ENCODE measurements at regions not wholly inside any gene's neighbourhood (a gene's known extent, or its start where the extent isn't known, plus 50 kb on each side); places are given as distances from the start of the nearest gene placed in this dataset.

DNA sequence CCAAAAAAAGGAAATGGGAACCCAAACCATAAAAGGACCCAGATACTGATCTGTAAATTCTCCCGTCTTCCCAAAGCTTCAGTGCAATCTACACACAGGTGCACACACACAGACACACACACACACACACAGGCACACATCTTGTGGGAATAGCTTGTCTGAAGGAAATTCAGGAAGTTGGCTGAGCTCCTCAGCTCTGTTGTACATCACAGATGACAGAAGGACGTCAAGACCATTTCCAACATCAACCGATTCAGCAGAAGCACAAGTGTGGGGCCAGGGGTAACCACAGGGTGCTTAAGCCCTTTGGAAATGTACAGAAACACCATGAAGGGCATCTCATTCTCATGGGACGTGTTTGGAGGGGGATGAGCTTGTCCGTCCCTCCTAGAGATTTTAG is 498.1 kb upstream of the PSMD7 start:
- DNase-seq: no peak

GRCh38 chr16:73797115-73797514 is 499.5 kb upstream of the PSMD7 start:
- no peak for DNase-seq

- DNase-seq: no peak
These were observed 500.4 kb upstream of the PSMD7 start for GRCh38 chr16:73796241-73796640.

DNA sequence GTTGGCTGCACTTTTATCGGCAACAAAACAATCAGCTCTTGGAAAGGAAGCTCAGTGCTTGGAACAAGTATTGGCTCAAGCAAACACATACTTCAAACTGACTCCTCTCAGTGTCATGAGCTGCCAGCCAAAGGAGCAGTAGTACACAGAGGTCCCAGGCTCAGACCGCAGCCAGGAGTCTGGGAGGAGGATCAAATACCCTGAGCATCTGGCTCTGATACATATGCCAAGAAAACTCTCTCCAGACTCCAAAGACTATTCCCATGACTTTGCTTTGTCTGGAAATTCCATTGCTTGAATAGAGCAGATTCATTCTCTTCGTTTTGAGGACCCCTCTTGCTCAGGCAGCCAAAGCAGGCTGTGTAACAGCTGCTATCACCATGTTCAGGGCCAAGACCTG is 501.6 kb upstream of the PSMD7 start:
- no peak for DNase-seq

DNA sequence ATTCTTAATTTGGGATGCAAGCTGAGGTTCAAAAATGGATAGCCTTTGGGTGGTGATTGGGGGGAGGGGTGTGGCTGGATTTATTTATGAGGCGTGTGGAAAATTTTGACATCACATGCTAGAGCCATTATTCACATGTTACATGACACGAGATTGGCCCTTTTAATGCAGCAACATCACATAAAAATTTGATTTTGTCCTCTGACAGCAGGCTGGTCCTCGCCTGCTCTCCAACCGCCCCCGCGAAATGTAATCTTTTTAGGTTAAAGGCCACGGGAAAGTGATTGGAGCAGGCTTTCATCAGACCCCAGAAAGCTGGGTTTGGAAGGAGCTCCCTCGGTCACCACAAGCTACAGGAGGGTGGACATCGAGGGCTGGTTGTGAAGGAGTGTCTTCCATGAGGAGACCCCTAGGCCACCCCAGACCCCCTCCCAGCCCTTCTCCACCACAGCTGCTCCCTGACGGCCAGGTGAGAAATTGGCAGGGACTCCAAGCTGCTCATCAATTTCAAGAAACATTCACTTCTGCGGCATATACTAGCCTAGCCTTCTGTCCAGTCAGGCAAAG is 502.7 kb upstream of the PSMD7 start:
- no peak for DNase-seq

DNA sequence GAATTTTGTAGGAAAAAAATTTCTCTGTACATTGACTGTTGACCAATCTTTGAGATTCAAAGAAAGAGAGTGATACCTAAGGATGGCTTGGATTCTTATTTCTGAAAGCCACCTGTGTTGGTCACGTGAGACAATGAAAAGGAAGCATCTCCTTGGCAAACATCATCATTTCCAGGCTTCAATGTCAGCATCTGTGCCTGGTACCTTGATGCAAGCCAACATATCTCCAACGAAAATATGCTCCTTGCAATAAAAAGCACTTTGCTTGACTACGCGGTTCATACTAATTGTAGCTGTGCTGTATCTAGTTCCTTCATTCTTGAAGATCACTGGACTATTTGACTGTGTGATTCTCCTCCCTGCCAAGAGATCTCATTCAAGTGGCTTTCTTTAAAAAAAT is 503.4 kb upstream of the PSMD7 start:
- DNase-seq: no peak

DNA sequence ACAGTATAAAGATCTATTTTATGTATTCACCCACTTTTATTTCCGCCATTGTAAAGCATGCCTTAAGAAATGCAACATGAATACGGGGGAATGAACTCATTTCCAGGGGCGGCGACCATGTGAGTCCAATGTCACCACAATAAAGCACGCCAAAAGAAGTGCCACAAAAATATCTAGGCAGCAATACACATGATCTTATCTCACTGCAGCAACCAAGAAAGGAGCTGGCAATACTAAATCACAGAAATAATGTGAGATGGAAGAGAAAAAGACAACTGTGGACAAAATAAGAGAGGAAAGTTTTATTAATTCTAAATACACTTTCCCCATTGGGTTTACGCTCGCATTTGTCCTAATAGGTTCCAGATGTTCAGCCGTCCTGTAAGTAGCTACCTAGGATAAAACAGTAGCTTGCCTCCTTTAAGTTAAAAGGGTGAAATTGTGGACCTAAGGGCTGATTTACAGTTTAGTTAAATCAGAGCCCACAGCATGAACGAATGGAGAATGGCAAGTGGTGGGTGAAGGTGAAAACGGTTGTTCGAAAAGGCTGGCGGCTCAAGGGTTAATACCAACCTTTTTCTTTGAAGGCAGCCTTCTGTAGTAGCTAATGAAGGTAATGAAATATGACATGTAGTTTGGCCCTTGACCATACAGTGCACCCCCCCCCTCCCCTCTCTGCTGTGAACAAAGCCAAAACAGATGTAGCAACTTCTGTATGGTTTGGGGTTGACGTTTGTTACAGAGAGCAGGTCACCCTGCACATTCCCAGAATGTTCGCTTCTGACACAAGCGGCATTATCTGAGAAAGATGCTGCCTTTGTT is 504.2 kb upstream of the PSMD7 start:
- no peak for DNase-seq

DNA sequence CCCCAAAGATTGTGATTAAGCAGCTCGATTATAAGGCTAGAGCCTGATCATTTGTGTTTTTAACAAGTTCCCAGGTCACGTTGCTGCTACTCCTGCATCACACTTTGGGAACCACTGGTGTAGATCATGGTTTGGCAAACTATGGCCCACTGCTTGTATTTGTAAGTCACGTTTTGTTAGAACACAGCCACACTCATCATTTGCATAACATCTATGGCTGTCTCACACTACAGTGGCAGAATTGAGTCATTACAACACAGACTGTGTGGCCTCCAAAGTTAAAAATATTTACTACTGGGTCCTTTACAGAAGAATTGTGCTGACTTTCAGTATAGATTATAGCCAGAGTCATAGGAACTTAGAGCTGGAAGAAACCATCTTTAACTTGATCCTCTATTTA is 515.3 kb upstream of the PSMD7 start:
- no peak for DNase-seq

DNA sequence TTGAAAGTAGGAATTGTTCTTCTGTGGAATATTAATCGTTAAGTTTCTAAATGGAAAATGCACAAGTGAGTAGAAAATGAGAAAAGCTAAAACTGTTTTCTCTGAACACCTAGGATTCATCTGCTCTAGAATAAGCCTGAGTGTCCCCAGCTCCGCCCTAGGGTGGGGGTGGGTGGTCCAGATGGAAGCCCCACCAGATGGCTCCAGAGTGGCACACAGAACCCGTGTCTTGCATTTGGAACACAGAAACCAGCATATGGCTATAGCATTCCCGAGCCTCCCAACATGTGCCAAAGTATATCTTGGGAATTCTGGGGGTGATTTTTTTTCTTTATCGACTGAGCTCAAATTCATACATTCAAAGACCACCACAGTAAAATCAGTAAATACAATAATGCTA is 517.7 kb upstream of the PSMD7 start:
- DNase-seq: no peak

DNA sequence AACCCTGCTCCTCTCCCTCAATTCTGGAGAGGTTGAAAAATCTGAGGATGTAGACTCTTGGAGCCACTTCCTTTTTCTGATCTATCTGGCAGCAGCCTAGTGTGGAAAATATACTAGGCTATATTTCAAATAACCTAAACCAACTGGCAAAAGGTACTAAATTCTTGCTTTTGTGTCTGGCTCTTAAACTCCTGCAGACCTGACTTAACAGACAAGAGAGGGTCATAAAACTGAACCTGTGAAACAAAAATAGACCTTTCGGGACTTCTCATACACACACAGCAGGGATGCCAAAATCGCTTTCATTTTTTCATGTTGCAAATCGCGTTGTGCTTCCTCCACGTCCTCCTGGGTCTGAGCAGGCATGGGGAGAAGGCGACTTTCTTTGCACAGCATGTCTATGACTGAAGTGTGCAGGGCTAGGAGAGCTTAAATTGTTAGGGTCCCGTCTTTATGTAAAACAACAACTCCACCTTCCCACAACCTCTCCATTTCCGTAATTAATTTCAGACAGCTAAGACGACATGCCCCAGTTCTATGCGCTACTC is 520.7 kb upstream of the PSMD7 start:
- no peak for DNase-seq

GRCh38 chr16:73771196-73772064 is 525.2 kb upstream of the PSMD7 start:
- DNase-seq: no peak

DNA sequence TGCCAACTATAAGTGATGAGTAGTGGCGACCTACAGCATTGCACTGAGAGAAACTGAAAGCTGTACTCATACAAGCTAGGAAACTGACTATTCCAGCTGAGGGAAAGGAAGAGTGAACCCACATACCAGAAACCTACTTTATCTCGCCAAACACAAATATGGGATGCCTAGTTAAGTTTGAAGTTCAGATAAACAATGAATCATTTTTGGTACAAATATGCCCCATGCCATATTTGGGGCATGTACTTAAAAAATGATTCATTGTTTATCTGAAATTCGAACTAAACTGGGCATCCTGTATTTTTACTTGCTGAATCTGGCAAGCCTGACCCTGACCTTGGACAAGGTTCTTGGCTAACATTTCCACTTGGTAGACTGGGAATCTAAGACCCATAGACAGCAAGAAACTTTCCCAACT is 527.8 kb upstream of the PSMD7 start:
- no peak for DNase-seq

GRCh38 chr16:73764321-73764720 is 532.3 kb upstream of the PSMD7 start:
- no peak for DNase-seq

- DNase-seq: no peak
These were observed 540.1 kb upstream of the PSMD7 start for GRCh38 chr16:73756289-73757178.

DNA sequence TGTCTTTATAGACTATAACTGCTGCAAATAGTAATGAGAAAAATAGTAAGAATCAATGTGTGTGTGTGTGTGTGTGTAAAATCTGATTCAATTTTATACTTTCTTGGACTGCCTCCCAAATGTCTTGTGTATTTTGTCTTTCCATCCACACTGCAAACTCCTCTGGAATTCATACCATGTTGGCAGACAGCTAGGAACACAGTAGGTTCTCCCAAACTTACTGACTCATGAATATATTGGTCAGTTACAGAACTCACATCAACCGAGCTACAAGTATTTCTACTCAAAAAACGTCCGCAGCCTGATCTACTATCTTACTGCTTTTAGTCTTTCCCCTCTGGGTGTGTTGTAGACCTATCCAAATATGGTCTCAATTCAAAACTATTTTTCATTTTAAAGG is 542.7 kb upstream of the PSMD7 start:
- no peak for DNase-seq

DNA sequence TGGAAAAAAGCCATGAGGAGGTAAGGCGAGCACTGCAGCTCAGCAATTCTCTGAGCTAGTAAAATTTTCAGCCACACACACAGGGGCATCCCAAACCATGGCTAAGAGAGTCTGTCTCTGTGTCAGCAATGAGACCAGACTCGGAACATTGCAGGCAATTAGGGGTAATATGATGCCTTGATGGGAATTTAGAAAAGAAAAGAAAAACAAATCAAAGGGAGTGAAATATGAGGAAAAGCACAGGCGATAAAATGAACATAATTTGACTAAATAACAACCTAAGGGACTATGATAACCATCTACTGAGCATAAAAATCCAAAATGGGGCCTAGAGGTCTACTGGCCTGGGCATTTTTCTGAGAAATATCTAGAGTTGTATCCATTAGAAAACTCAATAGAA is 546.0 kb upstream of the PSMD7 start:
- no peak for DNase-seq

DNA sequence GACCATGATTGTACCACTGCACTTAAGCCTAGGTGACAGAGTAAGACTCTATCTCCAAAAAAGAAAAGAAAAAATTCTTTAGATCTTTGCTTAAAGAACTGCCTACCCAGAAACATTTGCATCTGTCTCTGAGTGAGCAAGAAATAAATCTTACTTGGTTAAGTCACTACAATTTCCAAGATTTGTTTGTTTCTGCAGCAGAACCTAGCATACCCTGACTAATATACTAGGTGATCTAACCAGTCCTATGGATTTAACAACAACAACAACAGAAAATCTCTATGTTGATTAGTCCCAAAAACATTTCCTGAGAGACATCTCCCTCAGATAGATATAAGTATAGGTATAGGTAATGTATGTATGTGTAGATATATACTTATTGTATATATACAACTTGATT is 549.3 kb upstream of the PSMD7 start:
- DNase-seq: no peak

- DNase-seq: no peak
These were observed 550.1 kb upstream of the PSMD7 start for GRCh38 chr16:73746554-73746953.

DNA sequence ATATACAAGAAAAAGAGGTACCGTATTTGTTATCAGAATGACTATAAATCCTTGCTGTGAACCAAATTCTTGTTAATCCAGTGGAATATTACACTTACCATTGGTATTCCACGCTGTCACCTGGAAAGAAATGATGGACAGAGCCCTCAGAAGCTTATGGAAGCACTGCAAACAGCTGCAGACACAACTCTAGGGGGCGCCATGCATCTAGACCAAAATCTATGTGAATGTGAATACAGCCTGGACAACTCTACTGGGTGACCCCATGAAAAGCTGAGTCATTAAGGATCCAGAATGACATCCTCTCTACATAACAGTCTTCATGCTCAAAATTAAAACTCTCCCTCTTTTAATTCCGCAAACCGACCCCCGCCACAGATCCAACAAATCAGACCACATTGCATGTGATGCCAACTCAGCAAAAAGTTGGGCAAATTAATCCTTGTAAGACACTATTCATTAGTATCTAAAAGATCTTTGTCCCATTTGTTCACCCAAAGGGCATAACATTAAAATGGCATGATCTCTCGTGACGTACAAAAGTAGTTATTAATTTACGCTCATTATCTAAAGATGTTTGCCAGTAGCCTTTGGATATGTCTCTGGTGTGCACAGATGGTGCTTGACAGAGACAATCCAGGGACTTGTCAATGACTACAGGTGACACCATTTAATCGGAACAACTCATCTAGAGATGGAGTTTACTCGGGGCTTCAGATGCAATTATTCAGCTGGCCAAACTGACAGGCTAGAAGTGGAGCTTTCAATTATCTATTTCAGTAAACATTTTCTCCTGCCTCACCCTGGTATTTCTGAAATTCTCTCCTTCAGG is 552.7 kb upstream of the PSMD7 start:
- no peak for DNase-seq

DNA sequence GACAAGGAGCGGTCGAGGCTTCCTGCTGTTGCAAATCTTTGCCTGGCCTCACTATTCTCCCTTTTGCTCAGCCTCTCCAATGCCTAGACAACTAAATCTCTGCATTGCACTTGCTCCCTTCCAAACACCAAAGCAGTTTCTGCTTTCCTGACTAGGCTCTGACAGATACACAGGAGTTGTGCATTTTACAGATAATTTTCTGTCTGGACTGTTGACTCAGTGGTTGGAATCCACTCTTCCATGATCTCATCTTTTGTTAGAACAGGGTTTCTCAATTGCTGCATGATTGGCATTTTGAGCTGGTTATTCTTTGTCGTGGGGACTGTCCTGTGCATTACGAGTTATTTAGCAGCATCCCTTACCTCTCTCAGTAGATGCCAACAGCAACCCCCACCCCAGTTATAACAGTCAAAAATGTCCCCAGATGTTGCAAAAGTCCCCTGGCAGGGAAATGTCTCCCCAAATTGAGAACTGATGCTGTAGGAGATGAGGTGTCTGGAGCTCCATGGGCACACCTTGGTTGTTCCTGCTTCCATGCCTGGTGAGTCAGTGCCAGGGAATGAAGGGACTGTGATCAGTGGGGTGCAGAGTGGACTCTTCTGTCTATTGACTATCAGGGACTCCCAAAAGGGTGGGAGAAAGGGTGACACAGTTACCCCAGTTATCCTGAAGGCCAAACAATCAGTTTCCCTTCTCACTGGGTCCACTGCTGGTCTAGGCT is 557.4 kb upstream of the PSMD7 start:
- no peak for DNase-seq

DNA sequence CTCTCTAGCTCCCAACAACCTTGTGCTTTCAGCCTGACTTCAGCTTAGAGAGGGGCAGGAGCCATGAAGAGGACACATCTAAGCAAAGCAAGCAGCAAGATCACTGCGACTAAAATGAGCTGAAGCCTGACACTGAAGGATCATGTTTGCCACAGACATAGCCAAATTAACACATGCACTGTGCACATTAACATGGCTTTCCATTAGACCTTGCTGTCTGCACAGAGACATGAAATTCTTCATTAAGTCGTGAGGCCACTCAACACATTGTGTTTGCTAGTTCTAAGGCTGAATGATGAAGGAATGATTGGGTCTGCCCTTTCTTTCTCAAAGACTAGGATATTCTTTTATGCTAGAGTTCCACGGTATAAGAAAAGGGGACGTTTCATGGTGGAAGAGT is 558.3 kb upstream of the PSMD7 start:
- no peak for DNase-seq
